GM23248 (cell line): ENCODE measurements at regions not wholly inside any gene's neighbourhood (a gene's known extent, or its start where the extent isn't known, plus 50 kb on each side); places are given as distances from the start of the nearest gene placed in this dataset.

Experiments
- EZH2 ChIP-seq: fragments of 200-600 bp; sonication (generic); IDR thresholded peaks from 2 replicates; pipeline ENCODE4 v1.6.1; 2018; ENCODE audit warnings: antibody characterized with exemption, mild to moderate bottlenecking; ENCODE audit not compliant: insufficient read depth, poor library complexity, severe bottlenecking
- EZH2phosphoT487 ChIP-seq: fragments of 200-600 bp; sonication (generic); IDR thresholded peaks from 2 replicates; pipeline ENCODE4 v1.6.1; 2018; ENCODE audit warnings: antibody characterized with exemption, moderate library complexity, mild to moderate bottlenecking, low read depth; ENCODE audit not compliant: insufficient read depth

- no peak for TF ChIP-seq EZH2
- TF ChIP-seq EZH2phosphoT487: no peak
These were observed 373.5 kb downstream of the HTR1B start for GRCh38 chr6:77089776-77090175.
